AG20443 (cell line): ENCODE measurements at regions not wholly inside any gene's neighbourhood (a gene's known extent, or its start where the extent isn't known, plus 50 kb on each side); places are given as distances from the start of the nearest gene placed in this dataset.

Source experiments
- DNase-seq: peaks from one replicate; pipeline ENCODE4 v3.0.0; 2012; ENCODE audit warnings: low spot score, mixed read lengths

- DNase-seq = no peak
Observed at GRCh38 chr5:117065800-117066199, 491.2 kb upstream of the SEMA6A start.

- no peak for DNase-seq
Observed at GRCh38 chr5:117065161-117065560, 490.5 kb upstream of the SEMA6A start.

GRCh38 chr5:117060099-117060498, 485.5 kb upstream of the SEMA6A start:
- DNase-seq = no peak

GRCh38 chr5:117058740-117059139, 484.1 kb upstream of the SEMA6A start:
- DNase-seq = no peak

GRCh38 chr5:117055517-117055916, 480.9 kb upstream of the SEMA6A start:
- no peak for DNase-seq

GRCh38 chr5:117054911-117055310, 480.3 kb upstream of the SEMA6A start:
- DNase-seq = no peak

- no peak for DNase-seq
Observed at GRCh38 chr5:117054141-117054540, 479.5 kb upstream of the SEMA6A start.

GRCh38 chr5:117041926-117042595, 467.4 kb upstream of the SEMA6A start:
- no peak for DNase-seq

GRCh38 chr5:117039035-117039434, 464.4 kb upstream of the SEMA6A start:
- DNase-seq = no peak

- no peak for DNase-seq
Observed at GRCh38 chr5:117027384-117027783, 452.8 kb upstream of the SEMA6A start.

- no peak for DNase-seq
Observed at GRCh38 chr5:117020999-117021398, 446.4 kb upstream of the SEMA6A start.

GRCh38 chr5:117013280-117013877, 438.8 kb upstream of the SEMA6A start:
- DNase-seq = no peak

- no peak for DNase-seq
Observed at GRCh38 chr5:117010574-117010973, 436.0 kb upstream of the SEMA6A start.

- DNase-seq = no peak
Observed at GRCh38 chr5:116998024-116998423, 423.4 kb upstream of the SEMA6A start.

- no peak for DNase-seq
Observed at GRCh38 chr5:116992681-116993080, 418.1 kb upstream of the SEMA6A start.

GRCh38 chr5:116989995-116990394, 415.4 kb upstream of the SEMA6A start:
- DNase-seq = no peak

GRCh38 chr5:116982035-116982434, 407.4 kb upstream of the SEMA6A start:
- DNase-seq = no peak

- DNase-seq = no peak
Observed at GRCh38 chr5:116980581-116980980, 406.0 kb upstream of the SEMA6A start.

- no peak for DNase-seq
Observed at GRCh38 chr5:116976767-116977166, 402.1 kb upstream of the SEMA6A start.

GRCh38 chr5:116971131-116971530, 396.5 kb upstream of the SEMA6A start:
- DNase-seq = no peak

GRCh38 chr5:116970318-116970717, 395.7 kb upstream of the SEMA6A start:
- no peak for DNase-seq

- DNase-seq = no peak
Observed at GRCh38 chr5:116964438-116964837, 389.8 kb upstream of the SEMA6A start.

- DNase-seq = no peak
Observed at GRCh38 chr5:116961021-116961420, 386.4 kb upstream of the SEMA6A start.

- DNase-seq = no peak
Observed at GRCh38 chr5:116959843-116960242, 385.2 kb upstream of the SEMA6A start.
